ENCODE measurements at regions not wholly inside any gene's neighbourhood (a gene's known extent, or its start where the extent isn't known, plus 50 kb on each side); places are given as distances from the start of the nearest gene placed in this dataset.

DNA sequence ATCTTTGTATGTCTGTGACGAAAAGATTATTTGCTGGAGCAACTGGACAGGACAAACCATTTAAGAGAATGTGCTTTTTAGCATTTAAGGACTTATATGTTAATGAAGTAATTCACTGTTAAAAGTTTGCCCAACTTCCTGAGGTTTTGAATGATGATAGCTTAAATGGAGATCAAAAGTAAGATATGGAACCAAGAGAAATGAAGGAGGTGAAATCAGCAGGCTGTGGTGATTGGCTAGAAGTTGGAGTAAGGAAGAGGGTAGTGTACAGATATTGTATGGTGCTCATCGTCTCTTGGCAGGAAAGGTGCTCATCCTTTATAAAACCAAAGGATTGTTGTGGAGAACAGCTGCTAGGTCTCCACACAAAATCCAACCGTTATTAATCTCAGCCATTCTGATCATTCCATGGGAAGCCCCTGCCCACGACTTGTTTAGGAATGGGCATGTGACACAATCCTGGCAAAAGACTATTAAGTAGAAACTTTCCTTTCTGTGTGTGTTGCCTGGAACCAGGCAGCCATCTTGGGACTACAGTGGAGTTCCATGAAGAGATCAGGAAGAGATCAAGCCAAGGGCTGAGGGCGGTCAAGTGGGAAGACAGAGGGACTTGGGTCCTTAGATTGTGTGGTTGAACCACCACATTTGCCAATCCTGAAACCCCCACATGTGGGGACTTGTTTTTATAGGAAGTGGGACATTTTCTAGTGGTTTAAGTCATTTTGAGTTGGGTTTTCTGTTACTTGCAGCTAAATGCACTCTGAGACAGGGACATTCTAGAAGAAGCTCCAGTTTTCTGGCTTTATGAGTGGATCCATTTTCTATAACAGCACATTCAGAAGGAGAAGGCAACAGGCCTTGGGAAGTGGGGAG lies 56.8 kb upstream of the CHST11 start:
- no peak for ATAC-seq (replicated peaks)
- no peak for DNase-seq
- Mint-ChIP-seq H3K4me1 (ENCODE audit: low read depth in 2 of 2) (peaks cover 8 to 11% of the 10 kb centered on the region in 2 donors), H3K27me3 (no peaks in the 10 kb centered on the region), H3K27ac (no peak overlapping the region), H3K4me3 (no peak overlapping the region), H3K36me3 (ENCODE audit: insufficient read depth) (no peaks in the 10 kb centered on the region), H3K9me3 (no peaks in the 10 kb centered on the region)

- peak overlapping the region; percentile 7 to 17 for H3K27ac Mint-ChIP-seq
These were observed 54.1 kb upstream of the CHST11 start for GRCh38 chr12:104402630-104403029.

DNA sequence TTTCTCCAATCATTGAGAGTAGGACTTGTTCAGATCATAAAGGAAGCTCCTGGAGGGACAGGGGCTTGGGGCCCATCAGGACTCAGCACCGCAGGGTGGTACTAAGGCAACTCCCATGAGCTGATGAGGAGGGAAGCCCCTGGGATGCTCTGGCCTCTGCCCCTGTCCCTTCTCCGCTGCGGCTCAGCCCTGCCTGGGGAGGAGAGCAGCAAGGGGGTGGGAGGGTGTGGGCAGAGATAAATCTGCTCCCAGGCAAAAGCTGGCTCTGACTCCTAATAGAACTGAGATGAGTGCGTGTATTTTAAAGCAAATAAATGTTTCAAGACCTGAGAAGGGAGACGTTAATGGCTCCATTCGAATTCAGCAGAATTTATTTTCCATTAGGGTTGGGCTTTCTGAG lies 52.0 kb upstream of the CHST11 start:
- DNase-seq, result no peak
- Mint-ChIP-seq H3K27me3 (peaks cover 10 to 17% of the 10 kb centered on the region in 2 donors), H3K36me3 (ENCODE audit: insufficient read depth) (peaks cover 3% of the 10 kb centered on the region), H3K4me3 (no peak overlapping the region), H3K27ac (no peak overlapping the region), H3K4me1 (ENCODE audit: low read depth in 2 of 2) (peaks cover 8 to 11% of the 10 kb centered on the region in 2 donors), H3K9me3 (no peaks in the 10 kb centered on the region)
- no peak for ATAC-seq (replicated peaks)

More at GRCh38 chr12:104402630-104403029, 54.1 kb upstream of the CHST11 start:
- peaks cover 0 to 6% of the 10 kb centered on the region in 2 donors for H3K27me3 Mint-ChIP-seq
- no peak overlapping the region for H3K4me3 Mint-ChIP-seq
- H3K36me3 Mint-ChIP-seq (ENCODE audit: insufficient read depth), result no peaks in the 10 kb centered on the region
- peaks cover 8 to 11% of the 10 kb centered on the region in 2 donors for H3K4me1 Mint-ChIP-seq (ENCODE audit: low read depth in 2 of 2)
- H3K9me3 Mint-ChIP-seq, result no peaks in the 10 kb centered on the region
- DNase-seq (no peak), ATAC-seq (replicated peaks) (peak; percentile 43)

DNA sequence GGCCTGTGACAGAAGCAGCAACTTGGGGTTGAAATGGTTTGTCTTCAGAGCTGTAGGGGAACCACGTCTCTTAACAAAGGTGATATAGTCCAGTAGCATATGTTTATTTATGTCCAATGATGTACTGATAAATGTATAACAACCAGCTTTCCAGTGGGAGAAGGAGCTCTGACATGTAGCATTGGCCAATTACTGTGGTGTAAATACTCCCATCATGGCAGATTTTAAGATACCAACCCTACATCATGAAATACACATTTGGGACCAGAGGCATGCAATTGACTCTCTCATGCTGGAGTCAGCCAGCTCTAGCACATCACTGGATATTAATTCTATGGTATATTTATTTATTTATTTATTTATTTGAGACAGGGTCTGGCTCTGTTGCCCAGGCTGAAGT lies 50.6 kb upstream of the CHST11 start:
- no peaks in the 10 kb centered on the region for H3K9me3 Mint-ChIP-seq
- no peak for DNase-seq
- ATAC-seq (replicated peaks), result no peak
- no peak overlapping the region for H3K4me3 Mint-ChIP-seq
- peaks cover 10 to 17% of the 10 kb centered on the region in 2 donors for H3K27me3 Mint-ChIP-seq
- H3K36me3 Mint-ChIP-seq (ENCODE audit: insufficient read depth), result peaks cover 3% of the 10 kb centered on the region
- H3K4me1 Mint-ChIP-seq (ENCODE audit: low read depth in 2 of 2), result peaks cover 7 to 8% of the 10 kb centered on the region in 2 donors
- H3K27ac Mint-ChIP-seq, result no peak overlapping the region

All from effector memory CD8-positive, alpha-beta T cell (primary cell).